NB4 (cell line): ENCODE measurements at regions not wholly inside any gene's neighbourhood (a gene's known extent, or its start where the extent isn't known, plus 50 kb on each side); places are given as distances from the start of the nearest gene placed in this dataset.

ENCODE experiments used
- DNase-seq: peaks from one replicate; pipeline ENCODE4 v3.0.0; 2010; ENCODE audit warnings: low read depth
- H3K4me3 ChIP-seq: one replicate; pipeline ENCODE4 v1.5.1; 2011; ENCODE audit warnings: mild to moderate bottlenecking, low read depth, low read length, moderate library complexity
- MYC ChIP-seq: IDR thresholded peaks from 2 replicates; pipeline ENCODE4 v1.6.1; 2011; ENCODE audit warnings: low read depth, low read length
- POLR2A ChIP-seq: IDR thresholded peaks from 2 replicates; pipeline ENCODE4 v1.6.1; 2011; ENCODE audit warnings: mild to moderate bottlenecking; ENCODE audit not compliant: insufficient read length; ENCODE audit errors: extremely low read depth
- TF ChIP-seq, protein P1 (sequence below): IDR thresholded peaks from one replicate; pipeline ENCODE4 v1.5.1; 2012; ENCODE audit warnings: low read depth, low read length
- TF ChIP-seq, protein P2 (sequence below): IDR thresholded peaks from 2 replicates; pipeline ENCODE4 v1.6.1; 2011; ENCODE audit warnings: low read depth, low read length

DNA sequence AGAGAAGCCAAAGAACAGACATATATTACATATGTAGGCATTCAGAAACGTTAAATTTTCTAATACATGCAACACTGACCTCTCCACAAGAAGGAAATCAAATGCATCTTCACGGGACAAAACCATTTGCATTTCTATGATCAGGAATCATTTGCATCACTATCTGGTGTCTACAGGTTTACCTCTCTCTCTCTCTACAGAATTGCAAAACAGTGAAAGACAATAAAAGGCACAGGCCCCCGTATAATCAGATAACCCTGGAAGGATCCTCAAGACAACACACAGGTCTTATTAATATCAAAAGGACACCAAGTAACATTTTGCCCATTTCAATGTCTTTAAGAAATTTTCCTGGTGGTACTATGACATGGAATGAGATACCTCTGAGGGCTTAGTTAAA lies 306.3 kb downstream of the GPAM start:
- no peak overlapping the region for H3K4me3 ChIP-seq
- TF ChIP-seq, protein P1, sequence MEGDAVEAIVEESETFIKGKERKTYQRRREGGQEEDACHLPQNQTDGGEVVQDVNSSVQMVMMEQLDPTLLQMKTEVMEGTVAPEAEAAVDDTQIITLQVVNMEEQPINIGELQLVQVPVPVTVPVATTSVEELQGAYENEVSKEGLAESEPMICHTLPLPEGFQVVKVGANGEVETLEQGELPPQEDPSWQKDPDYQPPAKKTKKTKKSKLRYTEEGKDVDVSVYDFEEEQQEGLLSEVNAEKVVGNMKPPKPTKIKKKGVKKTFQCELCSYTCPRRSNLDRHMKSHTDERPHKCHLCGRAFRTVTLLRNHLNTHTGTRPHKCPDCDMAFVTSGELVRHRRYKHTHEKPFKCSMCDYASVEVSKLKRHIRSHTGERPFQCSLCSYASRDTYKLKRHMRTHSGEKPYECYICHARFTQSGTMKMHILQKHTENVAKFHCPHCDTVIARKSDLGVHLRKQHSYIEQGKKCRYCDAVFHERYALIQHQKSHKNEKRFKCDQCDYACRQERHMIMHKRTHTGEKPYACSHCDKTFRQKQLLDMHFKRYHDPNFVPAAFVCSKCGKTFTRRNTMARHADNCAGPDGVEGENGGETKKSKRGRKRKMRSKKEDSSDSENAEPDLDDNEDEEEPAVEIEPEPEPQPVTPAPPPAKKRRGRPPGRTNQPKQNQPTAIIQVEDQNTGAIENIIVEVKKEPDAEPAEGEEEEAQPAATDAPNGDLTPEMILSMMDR = no peak
- TF ChIP-seq POLR2A = no peak
- TF ChIP-seq, protein P2, sequence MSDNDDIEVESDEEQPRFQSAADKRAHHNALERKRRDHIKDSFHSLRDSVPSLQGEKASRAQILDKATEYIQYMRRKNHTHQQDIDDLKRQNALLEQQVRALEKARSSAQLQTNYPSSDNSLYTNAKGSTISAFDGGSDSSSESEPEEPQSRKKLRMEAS = no peak
- no peak for TF ChIP-seq MYC
- DNase-seq = no peak

DNA sequence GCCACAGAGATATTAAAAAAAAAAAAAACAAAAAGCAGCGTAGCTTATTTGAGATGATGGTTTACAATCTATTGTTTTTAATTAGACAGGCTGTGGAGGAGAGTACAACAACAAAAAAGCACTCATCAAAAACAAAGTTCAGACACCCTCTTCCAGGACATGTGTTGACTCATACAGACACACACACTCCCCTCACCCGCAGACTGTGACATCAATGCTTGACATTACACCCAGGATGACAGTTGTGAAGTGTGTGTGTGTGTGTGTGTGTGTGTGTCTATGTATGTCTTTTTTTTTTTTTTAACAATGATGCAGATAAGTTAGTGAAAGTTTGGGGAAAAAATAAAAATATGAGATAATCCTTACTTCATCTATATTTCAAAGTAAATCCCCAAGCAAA lies 303.6 kb downstream of the GPAM start:
- TF ChIP-seq POLR2A (no peak), MYC (no peak)
- TF ChIP-seq, protein P1 = no peak
- TF ChIP-seq, protein P2 = no peak
- no peak for DNase-seq
- H3K4me3 ChIP-seq = no peak overlapping the region

DNA sequence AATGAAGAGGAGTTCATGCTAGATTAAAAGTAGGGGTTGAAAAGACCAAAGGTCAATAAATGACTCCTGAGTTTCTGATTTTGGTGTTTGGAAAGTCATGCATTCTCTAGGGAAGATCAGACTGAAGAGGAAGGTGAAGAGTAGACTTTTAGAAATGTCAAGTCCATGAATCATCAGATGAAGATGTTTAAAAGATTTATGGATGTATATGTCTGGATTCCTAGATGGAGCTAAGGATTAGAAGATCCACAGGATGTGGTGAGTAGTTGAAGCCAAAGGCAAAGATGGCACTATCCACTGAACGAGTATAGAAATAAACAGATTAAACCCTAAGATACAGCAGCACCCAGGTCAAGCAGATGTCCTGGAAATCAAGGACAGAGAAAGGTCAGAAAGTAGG lies 298.5 kb downstream of the GPAM start:
- DNase-seq = no peak
- no peak for TF ChIP-seq POLR2A
- TF ChIP-seq MYC = no peak
- TF ChIP-seq, protein P2 = no peak
- TF ChIP-seq, protein P1 = no peak
- no peak overlapping the region for H3K4me3 ChIP-seq

DNA sequence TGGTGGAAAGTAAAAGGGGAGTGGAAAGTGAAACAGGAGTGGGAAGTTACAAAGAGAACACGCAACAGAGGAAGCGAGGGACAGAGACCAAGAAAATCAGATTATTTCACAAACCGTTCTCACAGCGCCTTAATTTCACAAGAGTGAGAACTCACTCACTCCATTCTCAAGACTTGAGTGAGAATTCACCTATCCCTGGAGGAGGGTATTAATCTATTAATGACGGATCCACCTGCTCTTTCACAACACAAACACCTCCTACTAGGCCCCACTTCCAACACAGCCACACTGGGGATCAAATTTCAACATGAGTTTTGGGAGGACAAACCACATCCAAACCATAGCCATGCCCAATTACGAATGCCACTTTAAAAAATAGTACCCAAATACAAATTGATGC lies 297.6 kb downstream of the GPAM start:
- no peak overlapping the region for H3K4me3 ChIP-seq
- TF ChIP-seq MYC = no peak
- TF ChIP-seq, protein P2 = no peak
- no peak for DNase-seq

DNA sequence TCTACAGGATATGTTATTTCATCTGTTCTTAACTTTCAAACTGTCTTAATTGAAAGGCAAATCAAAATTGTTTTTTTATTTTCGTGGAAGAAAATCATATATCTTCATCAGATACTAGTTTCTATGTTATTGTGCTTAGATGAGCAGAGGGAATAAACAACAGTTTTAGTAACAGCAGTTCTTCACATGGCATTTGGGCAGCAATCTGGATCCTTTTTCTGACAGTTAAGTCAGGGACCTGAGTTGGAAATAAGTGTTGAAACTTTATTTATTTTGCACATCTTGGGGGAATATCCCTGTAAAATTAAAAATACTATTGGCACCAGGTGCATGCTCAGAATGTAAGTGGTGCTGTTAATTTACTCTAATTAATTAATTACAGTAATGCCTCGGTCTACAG lies 296.3 kb downstream of the GPAM start:
- H3K4me3 ChIP-seq = no peak overlapping the region
- no peak for DNase-seq
- TF ChIP-seq, protein P2 = no peak
- TF ChIP-seq, protein P1 = no peak
- TF ChIP-seq POLR2A (no peak), MYC (no peak)

DNA sequence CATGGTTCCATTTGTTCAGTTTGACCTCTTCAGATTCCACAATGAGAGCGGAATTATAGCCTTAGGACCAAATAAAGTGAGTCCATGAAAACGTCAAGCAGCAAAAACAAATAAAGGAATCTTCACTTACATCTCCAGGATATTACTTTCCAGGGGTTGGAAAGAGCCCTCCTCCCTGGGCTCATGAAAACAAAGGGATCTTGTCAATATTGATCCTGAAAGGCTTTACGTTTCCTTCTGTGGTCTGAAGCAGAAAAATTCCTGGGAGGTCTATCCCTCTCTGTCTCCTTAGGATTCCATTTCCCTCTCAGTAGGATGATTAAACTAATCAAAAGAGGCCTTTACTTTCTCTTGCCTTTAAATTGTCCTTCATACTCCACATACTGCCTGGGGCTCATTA lies 293.5 kb downstream of the GPAM start:
- no peak for DNase-seq
- TF ChIP-seq, protein P1 = no peak
- TF ChIP-seq POLR2A = no peak
- TF ChIP-seq MYC = no peak
- TF ChIP-seq, protein P2 = no peak

More for the DNA sequence above, 293.5 kb downstream of the GPAM start:
- no peak overlapping the region for H3K4me3 ChIP-seq
